Adrenal gland (tissue), 5 donors: ENCODE measurements at regions not wholly inside any gene's neighbourhood (a gene's known extent, or its start where the extent isn't known, plus 50 kb on each side); places are given as distances from the start of the nearest gene placed in this dataset.
"Not testable (repeated sequence)": the region's sequence is repeated elsewhere in the genome, so short reads cannot be mapped to it uniquely, and the experiment has no call there.

Experiments
- CTCF ChIP-seq, 6 experiments: fragments of 450-650 bp in 4 of 6; fragments of 200-600 bp in 2 of 6; sonication (generic) in 1 of 6; IDR thresholded peaks; 1 replicate in 5 of 6; 2 replicates in 1 of 6; pipeline versions ENCODE4 v1.5.1 to v1.8.0; 2016 to 2021; ENCODE audit warnings: antibody characterized with exemption in 6 of 6, mild to moderate bottlenecking in 2 of 6, moderate library complexity in 1 of 6
- POLR2A ChIP-seq, 2 donors: fragments of 450-650 bp; IDR thresholded peaks; one replicate each; pipeline ENCODE4 v1.6.1; 2017; ENCODE audit warnings: antibody characterized with exemption in 2 of 2, mild to moderate bottlenecking in 2 of 2, moderate library complexity in 1 of 2
- donor health status: DM: no; HTN: no; CAD: no.

GRCh38 chr5:56724857-56725256, 90.5 kb upstream of the MAP3K1 start:
- not testable (repeated sequence) for TF ChIP-seq CTCF, POLR2A (IDR thresholded peaks at IDR 0.05)
